Transverse colon (tissue), 4 donors: ENCODE measurements at regions not wholly inside any gene's neighbourhood (a gene's known extent, or its start where the extent isn't known, plus 50 kb on each side); places are given as distances from the start of the nearest gene placed in this dataset.

Experiments used
- CTCF ChIP-seq, 5 experiments: fragments of 200-600 bp in 3 of 5; fragments of 450-650 bp in 2 of 5; sonication (generic) in 3 of 5; IDR thresholded peaks; 1 replicate in 2 of 5; 2 replicates in 3 of 5; pipeline ENCODE4 v1.5.1; 2016 to 2017; ENCODE audit warnings: antibody characterized with exemption in 5 of 5, inconsistent platforms in 3 of 5, mild to moderate bottlenecking in 2 of 5, moderate library complexity in 1 of 5
- POLR2A ChIP-seq: fragments of 450-650 bp; IDR thresholded peaks from one replicate; pipeline ENCODE4 v1.6.1; 2016; ENCODE audit warnings: antibody characterized with exemption, mild to moderate bottlenecking, moderate library complexity
- POLR2AphosphoS5 ChIP-seq, 3 donors: sonication (generic); formaldehyde crosslinking; IDR thresholded peaks; one replicate each; pipeline ENCODE4 v1.6.1; 2016; ENCODE audit warnings: antibody characterized with exemption in 3 of 3

- TF ChIP-seq CTCF (IDR thresholded peaks at IDR 0.05) = no peak
- no peak for TF ChIP-seq POLR2A
- TF ChIP-seq POLR2AphosphoS5 (IDR thresholded peaks at IDR 0.05) = no peak
Measured at GRCh38 chr1:94722181-94722580, 98.0 kb upstream of the SLC44A3 start.
